ENCODE measurements at regions not wholly inside any gene's neighbourhood (a gene's known extent, or its start where the extent isn't known, plus 50 kb on each side); places are given as distances from the start of the nearest gene placed in this dataset.
"Not testable (repeated sequence)": the region's sequence is repeated elsewhere in the genome, so short reads cannot be mapped to it uniquely, and the experiment has no call there.

- no peak for FAIRE-seq
- DNase-seq (ENCODE audit: low spot score in 2 of 2), result no peak
These were observed 51.8 kb downstream of the ASCL4 start for GRCh38 chr12:107826276-107826675.

DNA sequence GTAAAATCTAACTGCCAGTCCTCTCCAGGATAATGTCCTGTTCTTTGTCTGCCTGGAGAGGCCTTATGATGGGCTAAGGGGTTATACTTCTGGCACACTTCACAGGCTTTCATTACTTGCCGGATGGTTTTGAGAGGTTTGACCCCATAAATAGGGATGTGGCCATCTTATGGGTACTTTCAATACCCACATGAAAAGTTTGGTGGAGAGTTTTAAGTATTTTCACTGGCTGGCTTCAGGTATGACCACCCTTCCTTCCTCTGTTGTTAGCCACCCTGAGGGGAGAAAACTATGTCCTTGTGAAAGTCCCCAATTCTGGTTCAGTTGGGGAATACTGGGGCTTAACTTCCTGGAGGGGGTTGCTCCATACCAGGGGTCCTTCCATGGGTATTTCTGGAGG lies 54.8 kb downstream of the ASCL4 start:
- FAIRE-seq (no peak), DNase-seq (ENCODE audit: low spot score in 2 of 2) (no peak)

GRCh38 chr12:107832441-107832840 lies 57.9 kb downstream of the ASCL4 start:
- no peak for FAIRE-seq
- no peak for DNase-seq (ENCODE audit: low spot score in 2 of 2)

DNA sequence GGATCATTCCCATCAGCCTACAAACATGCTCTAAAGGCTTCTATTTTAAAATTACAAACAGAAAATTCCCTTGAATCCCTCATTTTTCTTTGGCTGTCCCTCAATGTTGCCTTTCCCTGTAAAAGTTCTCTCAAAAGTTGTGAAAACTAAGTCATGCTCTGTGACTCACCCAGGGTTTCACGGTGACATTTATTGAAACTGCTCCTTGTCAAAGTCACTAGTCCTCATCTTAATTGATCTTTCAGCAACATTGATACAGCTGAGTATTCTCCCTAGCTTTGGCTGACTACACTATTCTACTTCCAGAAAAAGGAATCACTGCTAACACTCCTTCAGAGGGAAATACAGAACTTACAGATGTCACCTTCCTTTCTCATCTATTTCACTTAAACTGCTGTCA lies 65.7 kb downstream of the ASCL4 start:
- DNase-seq (ENCODE audit: low spot score in 2 of 2) (no peak), FAIRE-seq (no peak)

DNA sequence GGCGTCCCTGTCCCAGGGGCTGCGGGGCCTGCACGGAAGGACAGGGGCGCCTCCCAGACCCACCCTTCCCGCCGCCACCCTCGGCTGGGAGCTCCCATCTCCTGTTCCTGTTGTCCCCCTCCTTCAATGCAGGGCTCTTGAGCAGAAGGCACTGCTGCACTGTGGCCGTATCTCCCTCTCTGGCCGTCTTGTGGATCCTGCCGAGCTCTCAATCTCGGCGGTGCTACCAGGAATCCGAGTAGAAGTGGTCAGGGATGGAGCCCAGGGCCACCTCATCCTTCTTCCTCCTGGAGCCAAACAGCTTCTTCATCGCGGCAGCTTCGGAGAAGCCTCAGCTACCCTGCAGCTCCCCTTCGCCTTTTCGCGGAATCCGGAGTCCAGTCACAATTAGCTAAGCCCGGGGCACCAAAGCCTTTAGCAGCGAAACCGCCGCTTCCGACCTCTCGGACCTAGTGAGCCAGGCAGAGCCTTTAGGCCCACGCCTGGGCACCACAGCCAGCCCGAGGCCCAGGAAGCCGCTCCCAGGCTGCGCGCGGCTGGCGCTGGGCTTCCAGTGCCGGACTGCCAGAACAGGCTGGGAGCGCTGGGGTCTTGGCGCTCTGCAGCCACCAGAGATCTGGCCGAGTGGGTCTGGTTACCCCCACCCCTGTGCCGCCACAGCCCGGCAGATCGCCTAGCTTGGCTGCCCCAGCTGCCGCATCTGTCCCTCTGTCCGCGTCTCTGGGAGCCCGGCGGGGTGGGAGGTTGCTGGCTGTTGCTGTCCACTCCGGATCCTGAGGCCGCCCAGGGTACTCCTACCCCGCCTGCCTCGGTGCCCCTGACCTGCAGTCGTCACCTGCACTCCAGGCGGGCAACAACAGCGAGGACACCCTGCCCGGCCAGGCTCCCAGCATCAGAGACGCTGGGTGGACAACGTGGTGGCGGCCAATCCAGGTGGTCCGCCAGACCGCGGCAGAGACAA lies 69.1 kb downstream of the ASCL4 start:
- peak in 1 of 2 donors; percentile 21 for DNase-seq (ENCODE audit: low spot score in 2 of 2)
- FAIRE-seq, result no peak

DNA sequence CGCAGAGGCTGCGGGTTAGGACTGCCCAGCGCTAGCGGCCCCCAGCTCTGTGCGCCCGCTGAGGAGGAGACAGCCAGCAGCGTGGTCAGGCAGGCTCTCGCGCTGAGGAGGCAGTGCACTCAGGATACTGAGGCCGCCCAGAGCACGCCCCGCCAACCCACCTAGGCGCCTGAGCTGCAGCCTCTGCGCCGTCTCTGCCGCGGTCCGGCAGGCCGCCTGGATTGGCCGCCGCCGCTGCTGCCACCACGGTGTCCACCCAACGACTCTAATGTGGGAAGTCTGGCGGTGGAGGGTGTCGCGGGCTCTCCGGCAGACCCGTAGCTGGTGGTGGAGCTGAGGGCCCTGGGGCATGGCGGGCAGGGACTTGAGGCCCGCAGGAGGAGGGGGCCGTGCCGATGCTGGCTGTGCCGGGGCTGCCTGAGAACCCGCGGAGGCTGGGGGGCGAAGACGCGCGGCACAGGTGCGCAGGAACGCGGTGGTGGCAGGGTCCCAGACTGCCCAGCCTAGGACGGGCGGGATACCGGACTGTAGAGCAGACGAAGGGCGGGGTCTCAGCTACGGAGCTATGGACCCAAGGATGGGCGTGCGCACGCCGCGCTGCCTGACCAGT lies 69.9 kb downstream of the ASCL4 start:
- DNase-seq (ENCODE audit: low spot score in 2 of 2), result peak in 1 of 2 donors; percentile 33
- no peak for FAIRE-seq

DNA sequence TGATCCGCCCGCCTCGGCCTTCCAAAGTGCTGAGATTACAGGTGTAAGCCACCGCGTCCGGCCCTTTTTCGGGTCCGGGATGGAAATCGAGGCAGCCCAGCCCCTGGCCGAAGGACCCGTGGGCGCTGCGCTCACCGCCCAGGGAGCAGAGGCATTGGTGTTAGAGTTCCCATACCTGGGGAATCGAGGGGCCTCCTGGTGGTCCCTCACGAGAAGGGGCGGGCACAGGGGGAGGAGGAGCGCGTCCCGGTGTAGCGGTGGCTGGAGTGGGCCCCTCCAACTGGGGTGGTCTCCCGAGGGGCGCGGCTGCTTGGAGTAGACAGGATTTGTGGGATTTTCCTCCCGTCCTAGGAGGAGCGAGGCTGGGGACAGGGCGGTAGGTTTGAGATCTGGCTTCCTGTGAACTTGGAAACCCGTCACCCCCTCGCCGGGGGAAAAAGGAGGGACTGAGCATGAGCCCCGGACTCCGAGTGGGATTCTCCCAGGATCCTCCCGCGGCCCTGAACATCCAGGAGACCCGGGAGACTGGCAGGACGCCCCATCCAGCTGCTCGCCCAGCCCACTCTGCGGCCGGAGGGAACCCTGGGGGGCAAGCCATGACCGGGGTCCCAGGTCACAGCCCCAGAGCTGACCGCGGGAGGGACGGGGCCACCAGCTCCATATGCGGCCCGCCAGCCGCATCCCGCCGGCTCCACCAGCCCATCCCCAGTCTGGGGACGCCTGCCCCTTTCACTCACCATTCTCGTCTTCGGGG lies 70.9 kb downstream of the ASCL4 start:
- no peak for DNase-seq (ENCODE audit: low spot score in 2 of 2)
- FAIRE-seq, result no peak

GRCh38 chr12:107845980-107846659 lies 71.6 kb downstream of the ASCL4 start:
- no peak for DNase-seq (ENCODE audit: low spot score in 2 of 2)
- FAIRE-seq, result no peak

GRCh38 chr12:107847430-107847829 lies 72.9 kb downstream of the ASCL4 start:
- no peak for FAIRE-seq

DNA sequence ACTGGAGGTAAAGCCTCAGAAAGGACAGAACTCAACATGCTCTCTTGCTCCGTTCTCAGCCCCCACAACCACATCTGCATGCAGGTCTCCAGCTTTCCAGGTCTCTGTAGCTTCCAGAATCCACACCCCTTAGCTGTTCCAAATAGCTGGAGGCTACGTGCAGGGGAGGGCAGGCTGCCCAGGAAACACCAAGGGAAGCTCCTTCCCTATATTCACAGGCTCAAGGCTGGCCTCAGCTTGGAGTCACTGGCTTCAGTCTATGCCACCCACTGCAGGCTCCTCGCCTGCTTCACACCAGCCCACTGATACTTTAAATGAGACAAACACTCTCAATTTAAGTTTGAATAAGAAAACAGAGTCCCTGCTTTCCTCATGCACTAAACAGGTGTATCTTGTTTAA lies 73.3 kb downstream of the ASCL4 start:
- no peak for FAIRE-seq
- DNase-seq (ENCODE audit: low spot score in 2 of 2), result no peak

More at GRCh38 chr12:107847430-107847829, 72.9 kb downstream of the ASCL4 start:
- no peak for DNase-seq (ENCODE audit: low spot score in 2 of 2)

GRCh38 chr12:107853479-107853878 lies 79.0 kb downstream of the ASCL4 start:
- FAIRE-seq (no peak), DNase-seq (ENCODE audit: low spot score in 2 of 2) (no peak)

DNA sequence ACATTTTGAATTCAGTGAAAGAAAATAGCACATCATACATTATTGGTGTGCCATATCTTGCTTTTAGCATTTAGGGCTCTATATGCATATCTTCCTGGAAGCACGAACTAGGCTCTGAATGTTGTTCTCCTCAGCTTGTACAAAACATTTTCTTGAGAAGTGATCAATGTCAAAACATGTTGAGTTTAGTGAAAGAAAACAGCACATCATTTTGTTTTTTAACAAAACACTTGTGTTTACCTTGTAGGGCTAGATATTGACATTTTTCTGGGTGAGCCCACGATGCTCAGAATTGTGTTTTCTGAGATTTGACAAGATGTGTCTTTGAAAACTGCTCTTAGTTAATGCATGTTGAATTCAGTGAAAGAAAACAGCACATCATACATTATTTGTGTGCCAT lies 81.0 kb downstream of the ASCL4 start:
- FAIRE-seq, result no peak
- DNase-seq (ENCODE audit: low spot score in 2 of 2), result no peak

DNA sequence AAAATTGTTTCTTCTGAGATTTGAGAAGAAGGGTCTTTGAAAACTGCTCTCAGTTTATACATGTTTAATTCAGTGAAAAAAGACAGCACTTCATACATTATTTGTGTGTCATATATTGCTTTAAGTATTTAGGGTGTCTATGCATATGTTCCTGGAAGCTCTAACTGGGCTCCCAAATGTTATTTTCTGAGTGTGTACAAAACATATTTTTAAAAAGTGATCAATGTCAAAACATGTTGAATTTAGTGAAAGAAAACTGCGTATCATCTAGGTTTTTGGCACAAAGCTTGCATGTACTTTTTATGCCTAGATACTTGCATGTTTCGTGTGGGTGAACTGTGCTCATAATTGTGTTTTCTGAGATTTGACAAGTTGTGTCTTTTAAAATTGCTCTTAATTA lies 81.6 kb downstream of the ASCL4 start:
- DNase-seq (ENCODE audit: low spot score in 2 of 2) (no peak), FAIRE-seq (no peak)

DNA sequence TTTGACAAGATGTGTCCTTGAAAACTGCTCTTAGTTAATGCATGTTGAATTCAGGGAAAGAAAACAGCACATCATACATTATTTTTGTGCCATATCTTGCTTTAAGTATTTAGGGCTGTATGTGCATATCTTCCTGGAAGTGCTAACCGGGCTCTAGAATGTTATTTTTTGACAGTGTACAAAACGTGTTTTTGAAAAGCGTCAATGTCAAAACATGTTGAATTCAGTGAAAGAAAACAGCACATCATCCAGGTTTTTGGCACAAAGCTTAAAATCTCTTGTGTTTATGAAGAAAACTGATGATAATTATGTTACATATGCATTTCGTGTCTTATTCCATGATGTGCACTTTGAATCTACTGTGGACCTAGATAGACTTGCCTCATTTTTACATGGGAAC lies 82.7 kb downstream of the ASCL4 start:
- DNase-seq (ENCODE audit: low spot score in 2 of 2) (no peak), FAIRE-seq (no peak)

GRCh38 chr12:107859367-107859766 lies 84.9 kb downstream of the ASCL4 start:
- FAIRE-seq (no peak), DNase-seq (ENCODE audit: low spot score in 2 of 2) (no peak)

DNA sequence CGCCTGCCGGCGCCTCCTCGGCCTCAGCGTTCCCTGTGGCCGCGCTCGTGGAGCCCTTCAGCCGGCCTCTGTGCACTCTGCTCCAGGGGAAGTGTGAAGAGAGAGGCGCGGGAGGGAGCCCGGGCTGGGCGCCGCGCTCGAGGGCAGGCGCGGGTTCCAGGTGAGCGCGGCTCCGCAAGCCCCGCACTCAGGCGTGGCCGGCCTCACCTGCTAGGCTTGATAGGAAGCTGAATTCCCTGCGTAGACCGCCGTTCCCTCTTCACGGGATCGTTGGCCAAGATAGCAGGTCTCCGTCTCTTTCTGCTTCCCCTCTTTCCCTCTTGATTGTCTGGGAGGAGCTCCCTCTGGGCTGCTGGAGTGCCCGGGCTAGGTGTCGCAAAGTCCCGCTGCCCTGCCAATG lies 89.7 kb downstream of the ASCL4 start:
- FAIRE-seq (no peak), DNase-seq (ENCODE audit: low spot score in 2 of 2) (no peak)

GRCh38 chr12:107864727-107865126 lies 90.2 kb downstream of the ASCL4 start:
- not testable (repeated sequence) for FAIRE-seq; DNase-seq (ENCODE audit: low spot score in 2 of 2)

GRCh38 chr12:107873223-107873622 lies 98.7 kb downstream of the ASCL4 start:
- FAIRE-seq, result no peak

DNA sequence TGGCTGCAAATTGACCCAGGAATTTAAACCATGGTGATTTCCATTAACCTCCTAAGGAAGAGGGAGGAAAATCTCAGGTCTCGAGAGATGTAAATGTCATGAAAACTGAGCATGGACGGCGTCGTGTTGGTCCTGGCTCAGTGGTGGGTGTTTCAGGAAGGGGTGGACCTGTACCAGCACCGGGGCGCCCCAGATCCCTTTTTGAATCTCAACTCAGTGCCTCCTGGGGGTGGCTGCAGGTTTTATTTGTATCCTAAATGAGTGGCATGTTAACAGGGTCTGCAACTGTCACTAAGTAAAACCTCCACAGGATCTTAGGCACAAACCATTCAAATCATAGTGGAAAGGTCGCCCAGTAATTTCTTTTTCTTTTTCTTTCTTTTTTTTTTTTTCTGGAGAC lies 101.3 kb downstream of the ASCL4 start:
- DNase-seq (ENCODE audit: low spot score in 2 of 2) (no peak), FAIRE-seq (no peak)

More at GRCh38 chr12:107873223-107873622, 98.7 kb downstream of the ASCL4 start:
- DNase-seq (ENCODE audit: low spot score in 2 of 2), result no peak

Data from frontal cortex (tissue), 3 donors.